Activated CD4-positive, alpha-beta T cell treated with anti-CD3 and anti-CD28 coated beads, Interleukin-2, amount 50 U/mL, for 1 hour (primary cell): ENCODE measurements at regions not wholly inside any gene's neighbourhood (a gene's known extent, or its start where the extent isn't known, plus 50 kb on each side); places are given as distances from the start of the nearest gene placed in this dataset.
A peak's percentile ranks its signal among the peaks of the same experiment; 100 is the strongest.

Source experiments
- DNase-seq: peaks from one replicate; pipeline ENCODE4 v3.0.0-alpha.2; 2020

- no peak for DNase-seq
These were observed 103.9 kb upstream of the CCDC190 start for GRCh38 chr1:162964901-162965300.

DNA sequence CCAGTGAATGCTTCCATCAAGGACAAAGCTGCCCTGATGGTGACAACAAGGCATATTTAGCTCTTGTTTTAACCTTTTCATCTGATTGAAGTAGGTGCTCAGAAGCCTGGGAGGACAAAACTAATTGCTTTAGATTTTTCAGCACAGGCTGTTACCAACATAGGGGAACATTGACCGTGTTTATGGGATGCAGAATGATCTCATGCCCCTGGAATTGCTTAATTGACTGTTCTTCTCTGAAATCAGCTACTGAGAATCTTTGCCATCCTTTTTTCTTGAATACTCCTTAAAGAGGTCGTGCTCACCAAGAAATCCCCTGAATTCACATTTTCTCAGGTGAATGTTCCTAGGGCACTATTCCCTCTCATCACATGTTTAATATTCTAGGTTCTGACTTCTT lies 95.9 kb upstream of the CCDC190 start:
- DNase-seq, result no peak

DNA sequence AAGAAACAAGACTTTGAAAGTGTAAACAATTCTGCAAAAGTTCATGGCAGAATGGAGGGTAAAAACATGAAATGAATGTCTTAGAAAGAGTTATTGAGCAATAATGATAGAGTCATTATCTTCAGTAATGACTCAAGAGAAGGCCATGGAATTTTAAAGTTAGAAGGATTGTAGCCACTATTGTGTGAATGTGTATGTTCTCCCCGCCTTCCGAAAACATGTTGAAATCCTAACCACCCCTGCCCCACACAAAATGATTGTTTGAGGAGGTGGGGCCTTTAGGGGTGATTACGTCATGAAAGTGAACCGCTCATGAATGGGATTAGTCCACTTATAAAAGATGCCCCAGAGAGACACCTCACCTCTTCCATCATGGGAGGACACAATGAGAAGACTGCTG lies 93.8 kb upstream of the CCDC190 start:
- DNase-seq, result no peak

GRCh38 chr1:162952956-162953355 lies 92.0 kb upstream of the CCDC190 start:
- no peak for DNase-seq

GRCh38 chr1:162951553-162952315 lies 90.8 kb upstream of the CCDC190 start:
- DNase-seq, result no peak

DNA sequence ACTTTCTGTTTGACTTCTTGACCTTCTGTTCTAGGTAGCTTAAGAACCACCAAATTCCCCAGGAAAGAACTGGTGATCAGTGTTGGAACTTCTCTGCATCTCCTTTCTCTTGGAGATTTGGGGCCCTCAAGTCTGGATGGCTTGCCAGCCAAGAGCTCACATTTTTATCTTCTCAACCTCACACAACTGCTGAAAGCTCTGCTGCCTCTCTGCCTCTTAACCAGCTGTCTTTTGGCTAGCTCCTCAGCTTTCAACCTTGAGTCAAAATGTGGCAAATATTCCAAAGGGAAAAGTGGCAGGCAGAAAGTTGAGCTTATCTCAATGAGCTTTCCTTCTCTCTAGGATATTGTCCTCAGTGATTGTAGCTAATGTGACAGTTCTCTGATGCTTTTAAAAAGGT lies 89.2 kb upstream of the CCDC190 start:
- DNase-seq, result no peak

DNA sequence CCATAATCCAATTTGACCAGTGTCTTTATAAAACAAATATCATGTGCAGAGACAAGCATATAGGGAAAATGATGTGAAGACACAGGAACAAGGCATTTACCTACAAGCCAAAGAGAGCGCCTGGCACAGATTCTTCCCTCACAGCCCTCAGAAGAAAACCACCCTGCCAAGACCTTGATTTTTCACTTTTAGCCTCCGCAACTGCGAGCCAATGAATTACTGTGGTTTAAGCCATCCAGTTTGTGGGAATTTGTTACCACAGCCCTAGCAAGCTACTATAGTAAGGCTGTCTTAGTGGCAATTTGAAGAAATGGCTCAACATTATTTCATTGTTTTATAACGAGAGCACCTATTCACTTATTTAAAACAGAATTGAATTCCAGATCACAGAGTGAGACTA lies 85.7 kb upstream of the CCDC190 start:
- DNase-seq, result no peak

GRCh38 chr1:162944974-162945674 lies 84.1 kb upstream of the CCDC190 start:
- no peak for DNase-seq

- DNase-seq, result no peak
These were observed 82.6 kb upstream of the CCDC190 start for GRCh38 chr1:162943622-162944021.

DNA sequence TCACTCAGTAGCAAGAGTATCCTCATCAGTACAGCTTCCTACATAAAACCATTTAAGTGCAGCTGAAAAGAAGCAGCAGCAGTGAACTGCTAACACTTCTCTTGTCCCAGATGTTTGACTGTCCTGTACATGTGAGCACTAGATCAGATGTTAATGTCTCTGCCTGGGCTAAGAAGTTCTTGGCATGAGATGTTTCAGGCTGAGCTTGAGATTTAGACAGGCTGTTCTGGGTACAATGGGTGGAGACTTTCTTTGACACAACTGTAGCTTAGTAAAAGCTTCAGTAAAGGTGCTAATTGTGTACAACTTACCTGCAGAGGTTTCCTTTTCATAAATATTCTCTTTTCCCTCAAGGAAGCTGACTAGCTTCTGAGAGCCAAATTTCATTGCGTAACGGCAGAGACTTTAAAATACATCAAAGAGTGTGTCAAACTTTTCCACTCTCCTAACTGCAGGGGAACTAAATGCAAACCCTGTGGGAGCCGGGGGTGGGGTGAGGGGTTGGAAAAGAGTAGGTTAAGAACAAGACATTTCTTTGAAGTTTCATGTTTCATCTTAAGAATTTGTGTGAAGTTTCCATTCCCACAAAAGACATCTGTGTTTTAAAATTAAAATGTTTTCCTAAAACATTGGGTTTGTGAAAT lies 82.1 kb upstream of the CCDC190 start:
- no peak for DNase-seq

DNA sequence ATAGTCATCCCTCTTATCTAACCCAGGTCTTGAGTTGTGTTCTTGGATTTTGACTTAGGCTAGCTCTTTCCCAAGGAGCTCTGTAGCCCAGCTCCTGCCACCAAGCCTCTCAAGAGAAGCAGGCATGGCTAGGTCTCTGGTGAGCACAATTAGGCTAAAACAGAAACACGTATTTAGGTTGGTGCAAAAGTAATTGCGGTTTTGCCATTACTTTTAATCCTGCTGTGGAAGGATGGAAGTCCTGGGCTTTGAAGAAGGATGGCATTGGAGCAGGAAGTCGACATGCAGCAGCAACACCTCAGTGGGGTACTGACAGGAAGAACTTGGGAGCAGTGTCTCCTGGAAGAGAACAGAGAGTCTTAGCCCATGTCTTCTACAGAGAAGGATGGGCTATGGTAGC lies 80.0 kb upstream of the CCDC190 start:
- DNase-seq, result no peak

DNA sequence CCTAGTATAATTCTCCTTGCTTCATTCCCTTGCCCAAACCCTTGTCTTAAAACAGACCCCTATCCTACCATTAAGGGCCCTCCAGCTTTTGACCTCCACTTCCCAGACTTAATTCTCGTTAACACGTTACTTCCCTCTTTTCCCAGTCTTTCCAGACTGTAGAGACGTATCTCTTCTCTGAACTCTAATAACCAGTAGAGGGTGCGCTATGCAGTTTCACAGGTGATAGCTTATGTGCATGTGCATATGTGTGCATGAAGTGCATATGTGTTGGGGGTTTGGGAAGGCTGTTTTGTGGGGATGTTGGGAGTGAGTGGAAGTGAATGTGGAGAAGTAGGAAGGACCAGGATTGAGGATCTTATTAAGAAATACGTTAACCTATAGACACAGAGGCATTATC lies 78.1 kb upstream of the CCDC190 start:
- no peak for DNase-seq

- DNase-seq, result no peak
These were observed 76.9 kb upstream of the CCDC190 start for GRCh38 chr1:162937716-162938395.

GRCh38 chr1:162930976-162931560 lies 70.1 kb upstream of the CCDC190 start:
- DNase-seq, result no peak

GRCh38 chr1:162930532-162930931 lies 69.6 kb upstream of the CCDC190 start:
- no peak for DNase-seq

- no peak for DNase-seq
These were observed 68.2 kb upstream of the CCDC190 start for GRCh38 chr1:162929177-162929576.

- DNase-seq, result no peak
These were observed 67.2 kb upstream of the CCDC190 start for GRCh38 chr1:162928141-162928540.

GRCh38 chr1:162927421-162927820 lies 66.4 kb upstream of the CCDC190 start:
- peak; percentile 0 for DNase-seq

GRCh38 chr1:162926906-162927305 lies 65.9 kb upstream of the CCDC190 start:
- DNase-seq, result no peak

GRCh38 chr1:162924179-162924578 lies 63.2 kb upstream of the CCDC190 start:
- no peak for DNase-seq

- DNase-seq, result no peak
These were observed 61.2 kb upstream of the CCDC190 start for GRCh38 chr1:162922201-162922600.

GRCh38 chr1:162921311-162921710 lies 60.3 kb upstream of the CCDC190 start:
- no peak for DNase-seq

GRCh38 chr1:162919034-162919433 lies 58.1 kb upstream of the CCDC190 start:
- DNase-seq, result no peak
